ENCODE measurements at regions not wholly inside any gene's neighbourhood (a gene's known extent, or its start where the extent isn't known, plus 50 kb on each side); places are given as distances from the start of the nearest gene placed in this dataset.
"Not testable (repeated sequence)": the region's sequence is repeated elsewhere in the genome, so short reads cannot be mapped to it uniquely, and the experiment has no call there.

GRCh38 chr4:149203256-149204001, 612.2 kb downstream of the IQCM start:
- FAIRE-seq: no peak

- no peak for FAIRE-seq
These were observed 613.5 kb downstream of the IQCM start for GRCh38 chr4:149202117-149202516.

- no peak for FAIRE-seq
These were observed 616.0 kb downstream of the IQCM start for GRCh38 chr4:149199594-149199993.

- FAIRE-seq: no peak
These were observed 621.6 kb downstream of the IQCM start for GRCh38 chr4:149194061-149194460.

GRCh38 chr4:149187726-149188125, 627.9 kb downstream of the IQCM start:
- no peak for FAIRE-seq

- FAIRE-seq: no peak
These were observed 632.0 kb downstream of the IQCM start for GRCh38 chr4:149183638-149184037.

GRCh38 chr4:149181459-149181858, 634.2 kb downstream of the IQCM start:
- not testable (repeated sequence) for FAIRE-seq

- FAIRE-seq: no peak
These were observed 639.6 kb downstream of the IQCM start for GRCh38 chr4:149176039-149176438.

- FAIRE-seq: no peak
These were observed 640.1 kb downstream of the IQCM start for GRCh38 chr4:149175549-149175948.

- no peak for FAIRE-seq
These were observed 642.2 kb downstream of the IQCM start for GRCh38 chr4:149173241-149174013.

- FAIRE-seq: no peak
These were observed 647.0 kb downstream of the IQCM start for GRCh38 chr4:149168645-149169044.

GRCh38 chr4:149166876-149167275, 648.8 kb downstream of the IQCM start:
- no peak for FAIRE-seq

GRCh38 chr4:149166365-149166764, 649.3 kb downstream of the IQCM start:
- no peak for FAIRE-seq

- no peak for FAIRE-seq
These were observed 651.4 kb downstream of the IQCM start for GRCh38 chr4:149164282-149164681.

- FAIRE-seq: no peak
These were observed 654.4 kb downstream of the IQCM start for GRCh38 chr4:149161247-149161646.

- FAIRE-seq: no peak
These were observed 655.3 kb downstream of the IQCM start for GRCh38 chr4:149160370-149160769.

GRCh38 chr4:149158817-149159216, 656.8 kb downstream of the IQCM start:
- FAIRE-seq: no peak

- no peak for FAIRE-seq
These were observed 669.8 kb downstream of the IQCM start for GRCh38 chr4:149145803-149146202.

GRCh38 chr4:149144060-149144459, 671.6 kb downstream of the IQCM start:
- FAIRE-seq: no peak

GRCh38 chr4:149141391-149141790, 674.3 kb downstream of the IQCM start:
- FAIRE-seq: no peak

GRCh38 chr4:149140841-149141240, 674.8 kb downstream of the IQCM start:
- no peak for FAIRE-seq

GRCh38 chr4:149136951-149137620, 678.6 kb downstream of the IQCM start:
- no peak for FAIRE-seq

GRCh38 chr4:149135062-149135461, 680.6 kb downstream of the IQCM start:
- no peak for FAIRE-seq

GRCh38 chr4:149121023-149121404, 678.8 kb upstream of the NR3C2 start:
- no peak for FAIRE-seq

Data from A204.1 (cell line).